Astrocyte (in vitro differentiated cells and primary cell): ENCODE measurements at regions not wholly inside any gene's neighbourhood (a gene's known extent, or its start where the extent isn't known, plus 50 kb on each side); places are given as distances from the start of the nearest gene placed in this dataset.

Experiments used
- DNase-seq: peaks from one replicate; pipeline ENCODE4 v3.0.0-alpha.2; 2010; ENCODE audit warnings: low read depth
- FAIRE-seq: peaks from 2 replicates; lab custom pipeline; 2011; peaks lifted over from hg19 to GRCh38; lab: Jason Lieb, UNC
- H2AFZ ChIP-seq: 2 replicates; pipeline ENCODE4 v1.6.0; 2012; ENCODE audit warnings: low read depth, low read length, inconsistent platforms
- H3K27ac ChIP-seq: 2 replicates; pipeline ENCODE4 v1.5.1; 2011; ENCODE audit warnings: low read depth, low read length, inconsistent platforms
- H3K27me3 ChIP-seq: 2 replicates; pipeline ENCODE4 v1.6.0; 2011; ENCODE audit warnings: low read length, inconsistent platforms; ENCODE audit not compliant: insufficient read depth
- H3K36me3 ChIP-seq: 2 replicates; pipeline ENCODE4 v1.5.1; 2011; ENCODE audit warnings: low read length, inconsistent platforms; ENCODE audit not compliant: insufficient read depth
- H3K4me1 ChIP-seq: 2 replicates; pipeline ENCODE4 v1.5.1; 2011; ENCODE audit warnings: low read length, inconsistent platforms; ENCODE audit not compliant: insufficient read depth
- H3K4me2 ChIP-seq: 2 replicates; pipeline ENCODE4 v1.6.0; 2012; ENCODE audit warnings: low read length, inconsistent platforms
- H3K4me3 ChIP-seq: 2 replicates; pipeline ENCODE4 v1.5.1; 2011; ENCODE audit warnings: low read depth, mild to moderate bottlenecking, low read length, inconsistent platforms; ENCODE audit not compliant: insufficient read depth
- H3K79me2 ChIP-seq: 2 replicates; pipeline ENCODE4 v1.6.0; 2012; ENCODE audit warnings: mild to moderate bottlenecking, low read length, inconsistent platforms; ENCODE audit not compliant: insufficient read depth
- H3K9ac ChIP-seq: 2 replicates; pipeline ENCODE4 v1.6.0; 2012; ENCODE audit warnings: mild to moderate bottlenecking, low read length, inconsistent platforms
- H3K9me3 ChIP-seq: 2 replicates; pipeline ENCODE4 v1.5.1; 2012; ENCODE audit warnings: low read depth, mild to moderate bottlenecking, low read length, inconsistent platforms; ENCODE audit not compliant: insufficient read depth
- H4K20me1 ChIP-seq: 2 replicates; pipeline ENCODE4 v1.6.0; 2012; ENCODE audit warnings: low read length, inconsistent platforms; ENCODE audit not compliant: insufficient read depth
- H3K27ac Mint-ChIP-seq: one replicate; pipeline ENCODE4 v1.8.0; 2021; ENCODE audit warnings: mild to moderate bottlenecking, mixed read lengths; ENCODE audit not compliant: unreplicated experiment
- H3K27me3 Mint-ChIP-seq: one replicate; pipeline ENCODE4 v1.8.0; 2021; ENCODE audit warnings: low read depth, mixed read lengths; ENCODE audit not compliant: unreplicated experiment
- H3K36me3 Mint-ChIP-seq: one replicate; pipeline ENCODE4 v1.8.0; 2021; ENCODE audit warnings: low read depth, mixed read lengths; ENCODE audit not compliant: unreplicated experiment
- H3K4me1 Mint-ChIP-seq: one replicate; pipeline ENCODE4 v1.8.0; 2021; ENCODE audit warnings: low read depth, mixed read lengths; ENCODE audit not compliant: unreplicated experiment
- H3K4me3 Mint-ChIP-seq: one replicate; pipeline ENCODE4 v1.8.0; 2021; ENCODE audit warnings: mild to moderate bottlenecking, moderate library complexity, mixed read lengths; ENCODE audit not compliant: unreplicated experiment
- H3K9me3 Mint-ChIP-seq: one replicate; pipeline ENCODE4 v1.8.0; 2021; ENCODE audit warnings: mild to moderate bottlenecking, mixed read lengths; ENCODE audit not compliant: unreplicated experiment
- EZH2 ChIP-seq: IDR thresholded peaks from 2 replicates; pipeline ENCODE4 v1.6.1; 2012; ENCODE audit warnings: mild to moderate bottlenecking, low read length, inconsistent platforms; ENCODE audit not compliant: insufficient read depth
- TF ChIP-seq, protein P1 (sequence below): IDR thresholded peaks from 2 replicates; pipeline ENCODE4 v1.5.1; 2011; ENCODE audit warnings: low read depth, mild to moderate bottlenecking, inconsistent platforms, low read length, moderate library complexity; ENCODE audit not compliant: insufficient read depth

DNA sequence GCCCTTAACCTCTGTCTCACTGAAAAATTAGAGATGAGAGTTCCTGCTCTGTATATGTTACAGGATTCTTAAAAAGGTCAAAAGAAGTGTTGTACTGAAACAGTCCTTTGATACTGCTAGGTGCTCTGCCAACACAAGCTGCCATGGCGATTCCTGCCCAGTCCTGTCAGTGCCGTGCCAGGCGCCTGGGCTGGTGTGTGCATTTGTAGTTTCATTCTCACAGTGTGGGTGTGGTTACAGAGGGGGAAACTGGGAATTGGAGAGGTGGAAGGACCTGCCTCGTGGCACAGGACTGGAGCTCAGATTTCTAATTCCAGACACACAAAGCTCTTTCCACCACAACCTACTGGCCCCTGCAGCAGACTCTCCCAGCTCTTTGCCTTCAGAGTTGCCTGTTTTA, 122.3 kb upstream of the RAB6C start:
- no peak overlapping the region for H3K27ac ChIP-seq
- H4K20me1 ChIP-seq, result no peaks in the 10 kb centered on the region
- no peaks in the 10 kb centered on the region for H3K27me3 ChIP-seq
- no peak for DNase-seq
- no peak for TF ChIP-seq EZH2
- TF ChIP-seq, protein P1, sequence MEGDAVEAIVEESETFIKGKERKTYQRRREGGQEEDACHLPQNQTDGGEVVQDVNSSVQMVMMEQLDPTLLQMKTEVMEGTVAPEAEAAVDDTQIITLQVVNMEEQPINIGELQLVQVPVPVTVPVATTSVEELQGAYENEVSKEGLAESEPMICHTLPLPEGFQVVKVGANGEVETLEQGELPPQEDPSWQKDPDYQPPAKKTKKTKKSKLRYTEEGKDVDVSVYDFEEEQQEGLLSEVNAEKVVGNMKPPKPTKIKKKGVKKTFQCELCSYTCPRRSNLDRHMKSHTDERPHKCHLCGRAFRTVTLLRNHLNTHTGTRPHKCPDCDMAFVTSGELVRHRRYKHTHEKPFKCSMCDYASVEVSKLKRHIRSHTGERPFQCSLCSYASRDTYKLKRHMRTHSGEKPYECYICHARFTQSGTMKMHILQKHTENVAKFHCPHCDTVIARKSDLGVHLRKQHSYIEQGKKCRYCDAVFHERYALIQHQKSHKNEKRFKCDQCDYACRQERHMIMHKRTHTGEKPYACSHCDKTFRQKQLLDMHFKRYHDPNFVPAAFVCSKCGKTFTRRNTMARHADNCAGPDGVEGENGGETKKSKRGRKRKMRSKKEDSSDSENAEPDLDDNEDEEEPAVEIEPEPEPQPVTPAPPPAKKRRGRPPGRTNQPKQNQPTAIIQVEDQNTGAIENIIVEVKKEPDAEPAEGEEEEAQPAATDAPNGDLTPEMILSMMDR, result no peak
- no peak overlapping the region for H3K4me3 ChIP-seq
- Mint-ChIP-seq H3K36me3 (no peaks in the 10 kb centered on the region), H3K4me1 (no peaks in the 10 kb centered on the region), H3K27me3 (peaks cover 28% of the 10 kb centered on the region), H3K27ac (no peak overlapping the region), H3K9me3 (no peaks in the 10 kb centered on the region), H3K4me3 (no peak overlapping the region)
- H3K9me3 ChIP-seq, result no peaks in the 10 kb centered on the region
- H3K79me2 ChIP-seq, result no peaks in the 10 kb centered on the region
- H3K4me1 ChIP-seq, result no peaks in the 10 kb centered on the region
- H3K9ac ChIP-seq, result no peak overlapping the region
- no peaks in the 10 kb centered on the region for H3K36me3 ChIP-seq
- H2AFZ ChIP-seq, result no peak overlapping the region
- no peak for FAIRE-seq
- H3K4me2 ChIP-seq, result no peak overlapping the region

DNA sequence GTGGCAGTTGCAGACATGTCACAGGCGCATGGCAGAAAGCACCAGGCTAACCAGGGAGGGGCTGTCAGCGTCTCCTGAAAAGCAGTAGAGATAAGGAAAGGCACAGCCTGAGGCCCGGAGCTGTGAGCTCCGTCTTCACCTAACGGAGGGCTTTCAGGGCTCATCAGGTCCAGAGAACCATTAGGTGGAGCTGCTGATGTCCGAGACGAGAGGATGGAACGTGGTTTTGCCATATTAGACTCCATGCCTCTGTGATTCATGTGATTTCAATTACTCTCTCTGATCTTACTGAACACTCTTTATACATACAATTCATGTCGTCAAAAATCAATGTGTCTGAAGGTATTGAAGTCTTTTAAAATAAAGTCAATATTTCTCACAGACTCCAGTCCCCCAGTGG, 120.3 kb upstream of the RAB6C start:
- Mint-ChIP-seq H3K9me3 (no peaks in the 10 kb centered on the region), H3K27ac (no peak overlapping the region), H3K36me3 (no peaks in the 10 kb centered on the region), H3K27me3 (peaks cover 33% of the 10 kb centered on the region), H3K4me3 (no peak overlapping the region), H3K4me1 (no peaks in the 10 kb centered on the region)
- H3K27me3 ChIP-seq, result no peaks in the 10 kb centered on the region
- H3K4me1 ChIP-seq, result no peaks in the 10 kb centered on the region
- H3K36me3 ChIP-seq, result no peaks in the 10 kb centered on the region
- H3K79me2 ChIP-seq, result no peaks in the 10 kb centered on the region
- H3K9me3 ChIP-seq, result no peaks in the 10 kb centered on the region
- DNase-seq (no peak), FAIRE-seq (no peak)
- H3K9ac ChIP-seq, result no peak overlapping the region
- no peaks in the 10 kb centered on the region for H4K20me1 ChIP-seq
- TF ChIP-seq, protein P1, result no peak
- TF ChIP-seq EZH2, result no peak
- no peak overlapping the region for H3K4me3 ChIP-seq
- no peak overlapping the region for H3K27ac ChIP-seq
- H3K4me2 ChIP-seq, result no peak overlapping the region
- H2AFZ ChIP-seq, result no peak overlapping the region

DNA sequence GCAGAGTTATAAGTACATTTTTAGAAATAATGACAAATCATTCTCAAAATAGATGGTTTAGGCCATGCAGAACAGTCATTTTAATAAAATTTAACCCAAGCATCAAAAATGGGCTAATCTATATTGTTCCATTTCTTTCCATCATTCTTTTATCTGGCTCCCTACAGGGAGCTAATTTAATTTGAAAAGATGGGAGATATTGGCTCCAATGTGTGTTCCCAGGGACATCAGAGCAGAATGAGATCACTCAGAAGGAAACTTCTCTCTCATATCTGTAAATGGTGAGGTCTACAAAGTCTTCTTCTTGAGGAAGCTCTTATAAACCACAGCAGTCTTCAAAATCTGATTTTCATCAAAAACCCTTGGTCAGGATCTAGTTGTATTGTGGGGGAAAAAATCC, 119.4 kb upstream of the RAB6C start:
- Histone ChIP-seq H3K79me2 (no peaks in the 10 kb centered on the region), H3K9me3 (no peaks in the 10 kb centered on the region), H4K20me1 (no peaks in the 10 kb centered on the region)

More for the DNA sequence above, 119.4 kb upstream of the RAB6C start:
- Histone ChIP-seq H3K4me1 (no peaks in the 10 kb centered on the region), H3K27me3 (no peaks in the 10 kb centered on the region), H3K9ac (no peak overlapping the region), H3K36me3 (no peaks in the 10 kb centered on the region), H3K4me2 (no peak overlapping the region), H3K27ac (no peak overlapping the region), H3K4me3 (no peak overlapping the region), H2AFZ (no peak overlapping the region)
- H3K9me3 Mint-ChIP-seq, result no peaks in the 10 kb centered on the region
- H3K27ac Mint-ChIP-seq, result no peak overlapping the region
- no peaks in the 10 kb centered on the region for H3K36me3 Mint-ChIP-seq
- H3K4me3 Mint-ChIP-seq, result no peak overlapping the region
- H3K27me3 Mint-ChIP-seq, result peaks cover 33% of the 10 kb centered on the region
- FAIRE-seq (no peak), DNase-seq (no peak)
- no peaks in the 10 kb centered on the region for H3K4me1 Mint-ChIP-seq
- TF ChIP-seq, protein P1, result no peak
- no peak for TF ChIP-seq EZH2
